HG02610 (cell line): ENCODE measurements at regions not wholly inside any gene's neighbourhood (a gene's known extent, or its start where the extent isn't known, plus 50 kb on each side); places are given as distances from the start of the nearest gene placed in this dataset.
"Not testable (repeated sequence)": the region's sequence is repeated elsewhere in the genome, so short reads cannot be mapped to it uniquely, and the experiment has no call there.

Experiments
- ATAC-seq: cut with Tn5 transposase; IDR thresholded peaks from one replicate; pipeline ENCODE4 v1.9.1; 2021; ENCODE audit warnings: mild to moderate bottlenecking, moderate library complexity; ENCODE audit not compliant: unreplicated experiment

DNA sequence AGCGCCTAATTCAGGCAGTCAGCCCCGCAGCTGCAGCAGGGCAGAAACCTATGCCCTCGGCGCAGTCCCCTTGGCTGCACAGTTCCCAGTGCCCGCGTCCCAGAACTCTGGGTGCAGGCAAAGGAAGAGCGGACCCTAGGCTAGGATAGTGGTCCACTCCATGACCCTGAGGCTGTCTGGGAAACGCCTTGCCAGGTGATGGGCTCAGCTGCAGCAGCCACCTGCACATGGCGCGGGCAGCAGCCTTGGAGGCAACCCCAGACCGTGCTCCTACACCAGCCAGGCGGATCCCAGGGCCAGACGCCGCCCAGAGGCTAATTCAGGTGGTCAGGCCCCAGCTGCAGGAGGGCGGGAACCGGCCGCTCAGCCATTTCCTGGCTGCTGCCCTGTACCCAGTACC is 83.0 kb downstream of the POTEC start:
- ATAC-seq = not testable (repeated sequence)

DNA sequence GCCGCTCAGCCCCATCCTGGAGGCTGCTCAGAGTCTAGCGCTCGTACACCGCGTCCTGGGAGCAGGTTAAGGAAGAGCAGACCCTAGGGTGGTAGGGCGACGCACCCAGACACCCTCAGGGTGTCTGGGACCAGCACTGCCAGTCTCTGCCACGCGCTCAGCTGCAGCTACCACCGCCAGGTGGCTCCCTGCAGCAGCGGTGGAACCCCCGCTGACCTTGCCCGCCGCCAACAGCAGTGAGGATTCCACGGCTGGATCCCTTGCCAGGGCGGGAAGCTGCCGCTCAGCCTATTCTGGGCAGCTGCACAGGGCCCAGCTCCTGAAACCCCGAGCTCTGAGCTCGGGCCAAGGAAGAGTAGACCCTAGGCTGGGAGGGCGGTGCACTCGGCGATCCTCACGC is 83.6 kb downstream of the POTEC start:
- ATAC-seq = not testable (repeated sequence)

DNA sequence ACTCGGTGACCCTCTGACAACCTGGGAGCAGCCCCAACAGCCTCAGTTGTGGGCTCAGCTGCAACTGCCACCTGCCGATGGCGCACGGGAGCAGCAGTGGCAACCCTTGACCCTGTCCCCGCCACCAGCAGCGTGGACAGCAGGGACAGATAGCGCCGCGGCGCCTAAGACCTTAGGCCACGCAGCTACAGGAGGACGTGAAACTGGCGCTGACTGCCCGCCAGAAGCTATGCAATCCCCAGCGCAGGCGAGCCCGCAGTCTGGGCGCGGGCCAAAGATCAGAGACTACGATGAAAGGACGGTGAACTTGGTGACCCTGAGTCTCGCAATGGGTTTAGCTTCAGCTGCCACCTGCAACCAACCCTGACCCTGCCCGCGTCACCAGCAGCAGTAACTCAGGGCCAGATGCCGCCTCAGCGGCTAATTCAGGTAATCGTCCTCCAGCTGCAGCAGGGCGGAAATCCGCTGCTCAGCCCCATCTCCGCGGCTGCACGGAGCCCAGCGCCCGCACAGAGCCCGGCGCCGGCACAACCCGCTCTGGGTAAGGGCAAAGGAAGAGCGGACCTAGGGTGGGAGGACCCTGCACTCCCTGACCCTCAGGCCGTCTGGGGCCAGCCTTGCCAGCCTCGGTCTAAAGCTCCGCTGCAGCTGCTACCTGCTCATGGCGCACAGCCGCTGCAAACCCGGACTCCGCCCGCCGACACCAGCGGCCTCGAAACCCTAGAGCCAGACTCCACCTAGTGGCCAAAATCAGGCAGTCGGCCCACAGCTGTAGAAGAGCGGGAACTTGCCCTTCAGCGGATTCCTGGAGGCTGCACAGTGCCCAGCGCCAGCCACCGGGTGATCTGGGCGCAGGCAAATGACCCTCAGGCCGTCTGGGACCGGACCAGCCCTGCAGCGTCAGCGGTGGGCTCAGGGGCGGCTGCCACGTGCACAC is 85.1 kb downstream of the POTEC start:
- not testable (repeated sequence) for ATAC-seq

DNA sequence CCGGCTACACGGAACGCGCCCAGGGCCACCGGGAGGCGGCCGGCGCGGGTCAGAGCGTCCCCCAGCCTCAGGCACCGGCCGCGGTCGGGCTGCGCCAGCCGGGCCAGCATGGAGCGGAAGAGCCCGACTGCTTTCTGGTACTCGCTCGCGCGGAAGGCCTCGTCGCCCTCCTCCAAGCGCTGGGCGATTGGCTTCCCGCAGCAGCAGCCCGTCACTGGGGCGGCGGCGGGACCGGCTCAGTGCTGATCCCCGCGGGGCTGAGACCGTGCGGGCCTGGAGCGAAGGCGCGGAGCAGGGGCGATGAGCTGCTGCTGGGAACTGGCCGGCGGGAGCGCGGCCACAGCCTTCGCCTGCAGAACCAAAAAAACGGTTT is 92.8 kb downstream of the POTEC start:
- not testable (repeated sequence) for ATAC-seq

DNA sequence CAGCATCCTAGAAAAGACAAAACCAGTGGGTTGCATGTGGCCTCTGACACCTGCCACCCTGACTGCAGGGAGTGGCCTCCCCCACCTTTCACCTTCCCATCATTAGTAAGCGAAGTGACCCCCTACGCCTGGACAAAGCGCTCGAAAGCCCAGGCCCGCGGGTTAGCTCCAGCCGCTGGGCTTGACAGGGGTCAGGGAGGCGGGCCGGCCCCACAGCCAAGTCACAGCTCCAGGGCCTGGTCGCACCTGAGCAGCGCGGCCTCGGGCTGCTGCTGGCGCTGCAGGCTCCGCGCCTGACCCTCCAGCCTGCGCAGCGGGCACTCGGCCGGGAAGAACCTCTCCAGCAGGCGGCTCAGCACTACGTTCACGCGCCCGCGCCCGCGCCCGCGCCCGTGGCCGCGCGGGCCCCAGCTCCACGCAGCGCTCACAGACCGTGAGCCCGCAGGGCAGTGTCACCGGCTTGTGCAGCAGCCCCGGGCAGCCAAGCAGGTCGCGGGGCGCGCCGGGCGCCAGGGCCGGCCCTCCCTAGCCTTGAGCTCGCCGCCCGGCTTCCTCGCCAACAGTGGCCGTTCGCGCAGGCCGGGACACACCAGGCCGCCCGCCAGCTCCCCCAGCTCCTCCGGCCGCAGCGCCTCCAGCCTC is 93.3 kb downstream of the POTEC start:
- not testable (repeated sequence) for ATAC-seq

DNA sequence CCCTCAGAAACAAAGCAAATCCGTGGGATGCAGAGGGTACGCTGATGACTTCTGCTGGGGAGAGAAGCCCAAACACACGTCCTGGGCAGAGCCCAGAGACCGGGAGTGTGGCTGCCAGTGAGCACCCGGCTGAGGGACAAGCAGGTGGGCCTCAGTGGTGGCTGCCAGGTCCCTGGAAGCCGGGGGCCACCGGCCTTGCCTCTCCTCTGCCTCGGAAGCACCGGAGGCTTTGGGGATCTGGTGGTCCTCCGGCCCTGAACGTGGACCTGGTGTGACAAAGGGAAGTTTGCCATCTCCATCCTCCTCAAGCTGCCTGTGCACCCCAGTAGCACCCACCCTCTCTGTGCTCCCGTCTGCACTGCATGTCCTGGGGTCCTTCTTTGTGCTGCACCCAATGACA is 94.3 kb downstream of the POTEC start:
- not testable (repeated sequence) for ATAC-seq

DNA sequence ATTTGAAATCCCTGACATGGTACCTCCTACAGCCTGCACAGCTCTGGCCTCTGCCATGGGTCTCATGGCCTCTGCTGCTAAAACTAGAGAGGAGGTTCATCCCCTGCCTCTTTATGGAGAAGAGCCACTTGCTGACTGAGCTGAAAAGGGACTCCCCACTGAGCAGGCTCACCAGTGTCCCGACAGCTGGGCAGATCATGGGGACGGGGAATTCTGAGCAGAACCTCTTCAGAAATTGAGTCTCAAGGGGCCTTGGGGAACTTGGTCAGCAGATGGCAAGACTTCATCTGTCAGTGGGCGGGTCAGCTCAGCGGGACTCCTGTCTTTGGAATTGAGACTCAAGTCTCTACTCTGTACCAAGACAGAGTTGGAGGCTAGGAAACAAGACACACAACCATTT is 95.7 kb downstream of the POTEC start:
- not testable (repeated sequence) for ATAC-seq

DNA sequence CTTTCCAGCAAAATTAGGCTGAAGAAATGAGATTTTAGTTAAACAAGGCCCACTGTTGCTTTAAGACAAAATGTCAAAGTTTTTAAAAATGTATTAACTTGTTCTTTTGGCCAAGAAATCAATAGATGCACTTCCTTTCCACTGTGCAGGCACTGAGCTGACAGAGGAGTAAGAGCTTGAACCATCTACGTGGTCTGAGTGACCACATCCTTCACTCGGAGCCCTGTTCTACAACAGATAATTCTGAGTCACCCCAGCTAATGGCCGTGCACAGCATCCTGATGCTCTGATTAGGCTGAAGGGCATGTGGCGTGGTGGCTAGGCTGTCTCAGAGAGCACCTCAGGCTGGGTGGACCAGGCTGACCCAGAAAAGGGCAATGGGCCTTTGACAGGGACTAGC is 107.9 kb downstream of the POTEC start:
- ATAC-seq = not testable (repeated sequence)

DNA sequence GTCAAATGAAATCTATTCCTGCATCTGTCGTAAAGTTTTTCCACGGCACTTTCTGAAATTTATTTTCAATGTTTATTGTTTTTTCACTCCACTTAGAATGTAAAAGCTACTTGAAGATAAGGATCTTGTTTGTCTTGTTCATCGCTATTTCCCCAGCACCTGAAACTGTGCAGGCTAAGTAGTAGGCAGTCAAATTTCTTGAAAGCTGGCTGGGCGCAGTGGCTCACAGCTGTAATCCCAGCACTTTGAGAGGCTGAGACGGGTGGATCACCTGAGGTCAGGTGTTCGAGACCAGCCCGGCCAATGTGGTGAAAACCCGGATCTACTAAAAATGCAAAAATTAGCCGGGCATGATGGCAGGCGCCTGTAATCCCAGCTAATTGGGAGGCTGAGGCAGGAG is 111.0 kb downstream of the POTEC start:
- ATAC-seq = not testable (repeated sequence)

DNA sequence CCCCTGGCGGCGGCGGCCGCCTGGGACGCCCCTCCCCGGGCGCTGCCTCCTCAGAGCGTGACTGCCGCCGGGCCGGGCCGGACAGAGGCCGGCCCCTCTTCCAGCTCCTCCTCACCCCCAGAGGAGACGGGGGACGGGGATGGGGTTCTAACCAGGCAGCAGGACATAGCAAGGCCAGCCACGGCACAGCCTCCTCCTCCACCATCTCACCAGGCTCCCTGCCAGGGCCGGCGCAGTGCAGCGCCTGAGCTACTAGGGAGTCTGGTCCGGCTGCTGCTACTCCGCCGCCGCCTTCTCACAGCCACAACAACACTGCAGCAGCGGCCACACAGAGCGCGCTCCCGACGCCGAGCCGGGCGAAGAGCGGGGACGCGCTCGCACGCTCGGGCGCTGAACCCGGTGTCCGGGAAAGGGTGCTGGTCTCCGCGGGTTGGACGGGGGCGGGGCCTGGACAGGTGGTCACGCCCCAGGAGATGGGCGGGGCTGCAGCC is 112.3 kb downstream of the POTEC start:
- not testable (repeated sequence) for ATAC-seq

DNA sequence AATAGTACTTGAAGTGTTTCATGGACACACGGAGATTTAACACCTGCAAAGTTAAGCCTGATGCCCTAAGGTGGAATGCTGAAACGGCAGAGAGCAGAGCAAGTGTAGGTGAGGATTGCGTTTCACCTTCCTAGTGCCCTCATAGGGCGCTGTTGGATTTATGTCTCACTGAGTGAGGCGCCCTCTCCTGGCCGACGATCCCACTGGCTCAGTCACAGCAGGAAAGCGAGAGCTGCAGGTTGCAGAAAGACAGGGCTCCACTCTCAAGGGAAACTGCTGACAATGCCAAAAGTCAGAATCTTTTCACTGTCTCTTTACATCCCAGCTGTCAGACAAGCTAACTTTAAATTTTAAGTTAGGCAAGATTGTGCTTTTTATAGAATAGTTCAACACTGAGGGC is 127.6 kb downstream of the POTEC start:
- not testable (repeated sequence) for ATAC-seq

DNA sequence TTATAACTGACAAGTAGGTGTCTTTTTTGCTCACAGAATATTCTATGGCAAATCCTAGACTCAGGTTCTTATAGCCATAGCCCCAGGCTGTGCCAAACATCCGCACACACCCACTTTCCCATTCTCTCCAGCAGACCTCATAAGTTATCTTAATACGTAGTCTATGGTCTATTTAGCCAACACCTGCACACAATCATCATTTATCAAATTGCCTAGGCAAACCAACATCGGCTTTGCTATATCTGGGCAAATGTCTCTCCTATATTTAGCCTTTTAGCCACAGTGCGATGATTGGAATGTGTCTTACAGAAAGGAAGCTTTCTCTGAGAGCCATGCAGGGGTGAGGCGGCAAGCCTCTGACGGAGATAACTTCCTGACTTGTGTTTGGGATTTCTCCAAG is 128.0 kb downstream of the POTEC start:
- not testable (repeated sequence) for ATAC-seq

DNA sequence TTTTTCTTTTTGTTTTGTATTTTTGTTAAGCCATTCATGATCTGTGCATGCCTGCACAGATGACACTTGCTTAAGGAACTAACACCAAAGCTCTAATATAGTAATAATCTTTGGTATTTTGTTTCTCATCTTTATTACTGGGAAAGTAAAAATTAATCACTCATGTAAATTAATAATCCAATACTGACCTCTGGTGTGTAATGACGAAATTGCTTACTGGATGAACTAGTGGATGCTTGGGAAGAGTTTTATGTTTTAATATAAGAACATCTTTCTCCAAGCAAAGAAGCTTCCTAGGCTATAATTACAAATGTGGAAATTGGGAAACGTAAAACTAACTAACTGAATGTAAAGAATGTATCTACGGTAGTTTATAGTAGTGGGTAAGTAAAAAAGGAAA is 147.9 kb downstream of the POTEC start:
- ATAC-seq = not testable (repeated sequence)

DNA sequence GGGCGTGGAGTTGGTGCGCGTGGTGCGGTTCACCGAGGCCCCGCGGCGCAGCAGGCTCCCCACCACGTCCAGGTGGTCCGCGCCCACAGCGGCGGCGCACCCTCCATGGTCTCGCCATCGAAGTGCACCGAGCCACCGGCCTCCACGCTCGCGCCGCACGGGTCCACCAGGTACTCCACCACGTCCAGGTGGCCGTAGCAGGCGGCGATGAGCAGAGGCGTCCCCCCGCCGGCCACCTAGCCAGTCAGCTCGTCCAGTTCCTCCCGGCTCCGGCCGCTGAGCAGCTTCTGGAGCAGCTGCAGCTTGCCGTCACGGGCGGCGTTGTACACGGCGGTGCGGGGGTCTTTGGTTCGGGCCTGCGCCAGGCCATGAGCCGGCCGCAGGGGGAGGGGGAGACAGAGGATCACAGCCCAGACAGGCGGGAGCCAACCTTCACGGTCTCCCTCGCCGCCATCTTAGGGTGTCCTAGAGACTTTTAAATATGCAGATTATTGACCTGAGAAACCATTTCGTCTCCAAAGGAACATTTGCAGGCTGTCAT is 149.8 kb downstream of the POTEC start:
- not testable (repeated sequence) for ATAC-seq

DNA sequence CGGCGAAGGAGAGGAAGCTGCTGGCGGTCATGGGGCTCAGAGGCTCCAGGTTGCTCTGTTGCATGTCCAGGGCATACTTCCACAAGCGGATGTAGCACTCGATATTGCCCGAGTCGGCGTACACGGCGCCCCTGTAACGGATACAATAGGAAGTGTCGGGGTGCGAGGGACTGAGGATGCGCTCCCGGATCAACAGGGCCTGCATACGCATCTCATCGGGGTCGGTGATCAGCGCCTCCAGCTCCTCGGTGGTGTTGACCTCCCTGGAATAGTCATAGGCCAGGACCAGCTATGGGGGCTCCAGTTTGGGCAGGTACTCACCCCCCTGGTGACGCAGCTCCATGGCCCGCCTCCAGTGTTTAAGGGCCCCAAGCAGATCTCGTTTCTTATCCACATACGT is 150.8 kb downstream of the POTEC start:
- ATAC-seq = not testable (repeated sequence)

DNA sequence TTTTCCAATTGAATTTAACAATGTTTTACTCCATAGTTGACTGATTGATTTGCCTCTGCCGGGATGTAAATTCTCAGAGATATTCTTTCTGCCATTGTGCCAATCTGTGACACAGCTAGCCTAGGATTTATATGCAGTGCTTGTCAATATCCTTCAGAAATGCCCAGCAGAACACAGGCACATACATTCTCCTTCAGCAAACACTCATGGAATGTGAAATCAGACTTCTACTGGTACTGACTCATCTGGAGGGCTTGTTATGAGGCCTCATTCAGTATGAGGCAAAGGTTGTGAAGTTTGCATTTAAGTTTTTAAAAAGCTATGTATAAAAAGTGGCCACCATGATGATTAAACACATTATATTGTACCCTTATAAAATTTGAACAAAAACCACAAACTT is 158.4 kb downstream of the POTEC start:
- not testable (repeated sequence) for ATAC-seq

DNA sequence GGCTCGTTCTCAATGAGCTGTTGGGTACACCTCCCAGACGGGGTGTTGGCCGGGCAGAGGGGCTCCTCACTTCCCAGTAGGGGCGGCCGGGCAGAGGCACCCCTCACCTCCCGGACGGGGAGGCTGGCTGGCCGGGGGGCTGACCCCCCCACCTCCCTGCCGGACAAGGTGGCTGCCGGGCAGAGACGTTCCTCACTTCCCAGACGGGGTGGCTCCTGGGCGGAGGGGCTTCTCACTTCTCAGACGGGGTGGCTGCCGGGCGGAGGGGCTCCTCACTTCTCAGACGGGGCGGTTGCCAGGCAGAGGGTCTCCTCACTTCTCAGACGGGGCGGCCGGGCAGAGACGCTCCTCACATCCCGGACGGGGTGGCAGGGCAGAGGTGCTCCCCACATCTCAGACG is 160.7 kb downstream of the POTEC start:
- not testable (repeated sequence) for ATAC-seq

DNA sequence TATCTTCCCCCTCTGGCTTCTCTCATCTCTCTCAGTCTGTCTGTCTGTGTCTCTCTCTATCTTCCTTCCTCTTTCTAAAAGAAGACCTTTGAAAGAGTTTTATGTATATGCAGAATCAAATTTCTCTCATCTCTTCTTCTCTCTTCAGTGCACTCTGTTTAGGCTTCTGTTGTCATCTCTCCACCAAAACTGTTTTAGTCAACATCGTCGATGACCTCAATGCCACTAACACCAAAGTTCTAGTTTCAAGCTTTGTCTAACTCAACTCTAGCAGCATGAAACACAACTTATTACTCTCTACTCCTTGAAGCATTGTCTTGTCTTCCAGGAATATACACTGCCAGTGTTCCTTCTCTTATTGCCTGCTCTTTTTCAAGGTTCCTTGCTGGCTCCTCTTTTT is 163.9 kb downstream of the POTEC start:
- ATAC-seq = not testable (repeated sequence)

DNA sequence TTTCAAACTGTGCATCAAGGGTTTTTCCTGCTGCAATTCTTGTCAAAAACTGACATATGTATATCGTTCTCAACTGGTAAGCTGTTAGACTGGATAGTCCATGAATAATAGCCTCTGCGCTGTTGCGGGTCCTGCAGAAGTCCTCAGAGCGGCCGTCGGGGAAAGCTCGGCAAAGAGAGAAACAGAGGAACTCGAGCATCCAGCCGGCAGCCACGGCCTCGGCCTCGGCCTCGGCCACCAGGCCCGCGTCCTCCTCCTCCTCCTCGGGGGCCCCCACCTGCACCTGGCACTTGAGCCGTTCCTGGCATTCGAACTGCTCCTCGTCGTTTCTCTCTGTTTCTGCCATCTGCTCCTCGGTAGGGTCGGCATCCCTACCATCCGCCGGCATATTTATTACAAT is 165.0 kb downstream of the POTEC start:
- not testable (repeated sequence) for ATAC-seq

DNA sequence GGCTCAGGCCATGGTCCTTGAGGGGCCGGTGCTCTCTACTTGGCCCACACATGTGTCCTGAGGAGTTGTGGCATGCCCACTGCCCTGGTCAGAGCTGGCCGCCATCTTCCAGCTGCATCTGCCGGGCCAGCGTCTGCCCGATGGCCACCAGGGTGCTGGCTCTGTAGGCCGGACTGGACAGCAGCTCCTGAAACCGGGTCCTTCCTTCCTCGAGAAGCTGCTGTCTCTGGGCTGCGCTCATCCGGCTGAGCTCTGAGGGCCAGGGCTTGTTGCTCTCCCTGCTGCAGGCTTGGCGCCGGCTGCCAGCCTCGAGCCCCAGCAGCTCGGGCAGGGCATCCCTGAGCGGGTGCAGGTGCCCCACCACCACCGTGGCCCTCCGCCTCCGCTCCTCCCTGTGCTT is 182.1 kb downstream of the POTEC start:
- not testable (repeated sequence) for ATAC-seq

DNA sequence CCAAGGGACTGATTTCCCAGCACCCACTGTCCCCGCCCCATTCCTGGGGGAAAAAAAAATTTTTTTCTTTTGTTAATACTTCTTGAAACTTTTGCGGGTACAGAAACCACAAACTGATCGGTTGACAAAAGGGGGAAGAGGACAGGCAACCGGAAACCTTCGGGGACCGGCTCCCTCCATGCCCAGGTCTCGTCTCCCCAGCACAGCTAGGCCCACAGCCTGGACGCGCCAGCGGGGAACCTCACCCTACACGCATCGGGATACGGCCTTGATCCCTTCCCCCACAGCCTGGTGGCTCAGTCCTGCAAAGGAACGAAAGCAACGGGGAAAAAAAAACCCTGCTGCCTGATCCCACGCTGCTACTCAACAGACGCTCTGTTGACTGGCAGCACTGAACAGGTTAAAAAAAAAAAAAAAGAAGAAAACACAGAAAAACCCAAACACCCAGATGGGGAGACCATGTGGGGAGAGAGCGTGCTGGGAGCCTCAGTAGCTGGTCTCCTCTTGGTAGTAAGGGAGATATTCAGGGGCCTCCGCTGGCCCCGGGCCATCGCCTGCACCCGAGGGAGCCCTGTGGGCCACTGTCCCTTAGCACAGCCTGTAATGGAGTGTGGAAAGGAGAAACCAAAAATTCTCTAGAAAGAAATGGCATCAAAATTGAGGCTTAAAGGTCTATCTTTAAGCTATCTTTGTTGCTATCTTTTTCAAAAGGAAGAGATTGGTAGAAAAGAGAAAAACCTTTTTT is 185.7 kb downstream of the POTEC start:
- not testable (repeated sequence) for ATAC-seq
